Esophagus muscularis mucosa (tissue), 4 donors: ENCODE measurements at regions not wholly inside any gene's neighbourhood (a gene's known extent, or its start where the extent isn't known, plus 50 kb on each side); places are given as distances from the start of the nearest gene placed in this dataset.

ENCODE experiments used
- DNase-seq: peaks from one replicate; pipeline ENCODE4 v3.0.0-alpha.2; 2017; ENCODE audit errors: extremely low spot score
- H3K27ac ChIP-seq, 4 donors: fragments of 200-600 bp; sonication (generic); replicated peaks in 1 of 4; 1 replicate in 3 of 4; 2 replicates in 1 of 4; pipeline ENCODE4 v1.5.1; 2016 to 2019; ENCODE audit warnings: mild to moderate bottlenecking in 1 of 4
- H3K27me3 ChIP-seq, 4 donors: fragments of 200-600 bp; sonication (generic); one replicate each; pipeline versions ENCODE4 v1.5.1 to v1.6.0; 2016 to 2019
- H3K36me3 ChIP-seq, 4 donors: fragments of 200-600 bp; sonication (generic); one replicate each; pipeline ENCODE4 v1.5.1; 2016 to 2019
- H3K4me1 ChIP-seq, 4 donors: fragments of 200-600 bp; sonication (generic); one replicate each; pipeline ENCODE4 v1.5.1; 2016 to 2019
- H3K4me3 ChIP-seq, 4 donors: fragments of 200-600 bp; sonication (generic); 1 replicate in 2 of 4; 2 replicates in 2 of 4; pipeline ENCODE4 v1.5.1; 2016 to 2019; ENCODE audit warnings: mild to moderate bottlenecking in 4 of 4, moderate library complexity in 1 of 4
- H3K9me3 ChIP-seq, 4 donors: fragments of 200-600 bp; sonication (generic); 1 replicate in 3 of 4; 2 replicates in 1 of 4; pipeline ENCODE4 v1.5.1; 2016 to 2019
- CTCF ChIP-seq, 3 experiments: fragments of 200-600 bp in 2 of 3; fragments of 450-650 bp in 1 of 3; sonication (generic) in 2 of 3; IDR thresholded peaks; one replicate each; pipeline ENCODE4 v1.5.1; 2017 to 2019; ENCODE audit warnings: antibody characterized with exemption in 3 of 3, mild to moderate bottlenecking in 2 of 3, moderate library complexity in 1 of 3
- EP300 ChIP-seq: sonication (generic); formaldehyde crosslinking; IDR thresholded peaks from one replicate; pipeline ENCODE4 v1.6.1; 2017; ENCODE audit warnings: antibody characterized with exemption
- POLR2A ChIP-seq: fragments of 450-650 bp; IDR thresholded peaks from one replicate; pipeline ENCODE4 v1.6.1; 2017; ENCODE audit warnings: antibody characterized with exemption, moderate library complexity, mild to moderate bottlenecking, low read depth
- POLR2AphosphoS5 ChIP-seq, 2 donors: sonication (generic); formaldehyde crosslinking; IDR thresholded peaks; one replicate each; pipeline ENCODE4 v1.6.1; 2017; ENCODE audit warnings: antibody characterized with exemption in 2 of 2
- WGBS: methylation state at CpG from one replicate; pipeline ENCODE4 v1.1.5; 2018; 5-methylcytosine and 5-hydroxymethylcytosine counted together
- intact Hi-C: fragments of 100-400 bp; cut with DNase I; formaldehyde crosslinking; loops from one replicate; pipeline ENCODE4 v1.15.1; 2023

- 56% methylated on average over 1 of the region's 1 CpG for WGBS
- Histone ChIP-seq H3K27me3 (no peaks in the 10 kb centered on the region), H3K4me1 (peaks cover 0 to 25% (median 18%) of the 10 kb centered on the region in 4 donors), H3K27ac (no peak overlapping the region), H3K36me3 (no peaks in the 10 kb centered on the region), H3K4me3 (no peak overlapping the region), H3K9me3 (no peaks in the 10 kb centered on the region)
- intact Hi-C loops = no loop called here
- DNase-seq = no peak
- no peak for TF ChIP-seq CTCF (IDR thresholded peaks at IDR 0.05)
- TF ChIP-seq EP300 = no peak
- TF ChIP-seq POLR2AphosphoS5 (IDR thresholded peaks at IDR 0.05) = no peak
- no peak for TF ChIP-seq POLR2A
Observed at GRCh38 chr7:42790196-42790595, 121.7 kb downstream of the C7orf25 start.

DNA sequence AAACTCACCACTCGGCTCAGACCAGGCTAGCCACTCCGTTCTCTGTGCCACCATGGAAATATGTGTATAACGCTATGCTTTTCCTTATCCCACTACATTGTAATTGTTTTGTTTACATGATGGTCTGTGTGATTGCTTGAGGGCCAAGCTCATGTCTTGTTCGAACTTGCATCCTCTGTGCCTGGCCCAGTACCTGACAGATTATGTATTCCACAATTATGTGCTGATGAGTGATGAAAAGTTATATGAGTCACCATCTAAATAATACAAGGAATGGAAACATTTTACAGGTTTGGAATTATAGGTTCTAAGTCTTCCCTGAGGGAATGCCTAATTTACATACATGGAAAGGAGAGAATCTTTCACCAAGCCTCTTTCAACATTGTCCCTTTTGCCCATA is 137.4 kb downstream of the C7orf25 start:
- DNase-seq = no peak
- TF ChIP-seq POLR2A = no peak
- TF ChIP-seq POLR2AphosphoS5 (IDR thresholded peaks at IDR 0.05) = no peak
- no peak for TF ChIP-seq EP300
- TF ChIP-seq CTCF (IDR thresholded peaks at IDR 0.05) = no peak
- Histone ChIP-seq H3K4me1 (no peaks in the 10 kb centered on the region), H3K4me3 (no peak overlapping the region), H3K36me3 (no peaks in the 10 kb centered on the region), H3K27ac (no peak overlapping the region), H3K9me3 (peaks cover 0 to 5% (median 0%) of the 10 kb centered on the region in 4 donors), H3K27me3 (no peaks in the 10 kb centered on the region)
- WGBS = 77% methylated on average over 4 of the region's 4 CpGs
- intact Hi-C loops = no loop called here

- TF ChIP-seq EP300 (no peak), POLR2AphosphoS5 (IDR thresholded peaks at IDR 0.05) (no peak), CTCF (IDR thresholded peaks at IDR 0.05) (no peak), POLR2A (no peak)
- no peak overlapping the region for H3K4me3 ChIP-seq
- WGBS = 68% methylated on average over 3 of the region's 3 CpGs
- H3K27ac ChIP-seq = no peak overlapping the region
- H3K9me3 ChIP-seq = no peaks in the 10 kb centered on the region
- intact Hi-C loops = no loop called here
- H3K4me1 ChIP-seq = peaks cover 0 to 13% (median 9%) of the 10 kb centered on the region in 4 donors
- H3K36me3 ChIP-seq = no peaks in the 10 kb centered on the region
- no peaks in the 10 kb centered on the region for H3K27me3 ChIP-seq
- DNase-seq = no peak
Observed at GRCh38 chr7:42770114-42770513, 141.8 kb downstream of the C7orf25 start.

DNA sequence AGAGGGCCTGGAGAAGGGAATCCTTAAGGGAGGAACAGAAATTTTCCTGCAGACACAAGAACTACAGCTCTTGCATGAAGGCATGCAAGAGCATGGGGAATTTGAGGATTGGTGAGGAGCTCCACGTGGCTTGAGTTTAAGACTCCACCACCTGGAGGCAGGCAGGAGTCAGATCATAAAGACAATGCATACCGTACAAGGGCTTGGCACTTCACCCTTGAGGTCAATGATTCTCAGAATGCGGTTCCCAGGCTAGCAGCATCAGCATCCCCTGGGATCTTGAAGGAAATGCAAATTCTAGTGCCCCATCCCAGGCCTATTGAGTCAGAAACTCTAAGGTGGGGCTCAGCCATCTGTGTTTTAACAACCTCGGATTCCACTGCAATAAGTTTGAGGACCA is 143.8 kb downstream of the C7orf25 start:
- 74% methylated on average over 4 of the region's 4 CpGs for WGBS
- no peak for DNase-seq
- H3K27ac ChIP-seq = no peak overlapping the region

More for the DNA sequence above, 143.8 kb downstream of the C7orf25 start:
- TF ChIP-seq POLR2A = no peak
- no peak for TF ChIP-seq EP300
- no peak for TF ChIP-seq CTCF (IDR thresholded peaks at IDR 0.05)
- TF ChIP-seq POLR2AphosphoS5 (IDR thresholded peaks at IDR 0.05) = no peak
- Histone ChIP-seq H3K36me3 (no peaks in the 10 kb centered on the region), H3K27me3 (no peaks in the 10 kb centered on the region), H3K4me1 (peaks cover 0 to 13% (median 9%) of the 10 kb centered on the region in 4 donors), H3K4me3 (no peak overlapping the region), H3K9me3 (no peaks in the 10 kb centered on the region)
- intact Hi-C loops = no loop called here
